ENCODE measurements at regions not wholly inside any gene's neighbourhood (a gene's known extent, or its start where the extent isn't known, plus 50 kb on each side); places are given as distances from the start of the nearest gene placed in this dataset.

DNA sequence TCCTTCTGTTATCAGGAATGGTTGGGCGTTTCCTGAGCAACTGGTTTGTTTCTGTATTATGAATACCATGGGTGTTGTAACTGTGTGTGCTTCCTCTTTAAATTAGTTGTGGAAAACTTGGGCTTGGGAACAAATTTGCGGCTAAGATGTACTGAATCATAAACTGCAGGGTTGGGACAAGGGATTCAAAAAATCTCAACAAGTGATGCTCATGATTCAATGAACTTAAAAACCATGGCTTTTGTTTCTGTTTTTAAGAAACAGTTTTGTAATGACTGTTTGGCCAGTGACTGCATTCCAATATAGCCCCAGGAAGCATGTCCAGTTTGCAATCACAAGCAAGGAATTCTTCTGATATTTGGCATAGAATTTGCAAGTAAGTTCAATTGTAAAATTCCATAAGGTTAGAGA, 657.5 kb upstream of the WWC1 start:
- Histone ChIP-seq H4K20me1 (ENCODE audit: insufficient read depth, low read length) (no peaks in the 10 kb centered on the region), H3K4me1 (ENCODE audit: control insufficient read depth in 1 of 2, insufficient read depth in 2 of 2, low read length in 2 of 2) (no peaks in the 10 kb centered on the region), H3K4me2 (replicated peaks; ENCODE audit: extremely low read depth, low read length, poor library complexity, severe bottlenecking) (no peak overlapping the region), H3K36me3 (replicated peaks in 1 of 2; ENCODE audit: control insufficient read depth in 1 of 2, insufficient read depth in 2 of 2, low read length in 2 of 2) (no peaks in the 10 kb centered on the region), H3K79me2 (ENCODE audit: insufficient read depth, low read length) (no peaks in the 10 kb centered on the region), H3K9me3 (replicated peaks in 1 of 2; ENCODE audit: control insufficient read depth in 1 of 2, insufficient read depth in 1 of 2, low read length in 2 of 2) (no peaks in the 10 kb centered on the region), H3K4me3 (replicated peaks in 1 of 3; ENCODE audit: low read depth in 2 of 3, low read length in 3 of 3) (no peak overlapping the region), H3K9ac (ENCODE audit: insufficient read depth, low read length, poor library complexity, severe bottlenecking) (no peak overlapping the region), H3K27ac (ENCODE audit: low read depth in 1 of 2, low read length in 2 of 2) (no peak overlapping the region), H2AFZ (ENCODE audit: insufficient read depth, low read depth, low read length, poor library complexity, severe bottlenecking) (no peak overlapping the region), H3K27me3 (ENCODE audit: control insufficient read depth in 2 of 2, insufficient read depth in 2 of 2, low read length in 2 of 2) (no peaks in the 10 kb centered on the region)
- TF ChIP-seq, protein P1, sequence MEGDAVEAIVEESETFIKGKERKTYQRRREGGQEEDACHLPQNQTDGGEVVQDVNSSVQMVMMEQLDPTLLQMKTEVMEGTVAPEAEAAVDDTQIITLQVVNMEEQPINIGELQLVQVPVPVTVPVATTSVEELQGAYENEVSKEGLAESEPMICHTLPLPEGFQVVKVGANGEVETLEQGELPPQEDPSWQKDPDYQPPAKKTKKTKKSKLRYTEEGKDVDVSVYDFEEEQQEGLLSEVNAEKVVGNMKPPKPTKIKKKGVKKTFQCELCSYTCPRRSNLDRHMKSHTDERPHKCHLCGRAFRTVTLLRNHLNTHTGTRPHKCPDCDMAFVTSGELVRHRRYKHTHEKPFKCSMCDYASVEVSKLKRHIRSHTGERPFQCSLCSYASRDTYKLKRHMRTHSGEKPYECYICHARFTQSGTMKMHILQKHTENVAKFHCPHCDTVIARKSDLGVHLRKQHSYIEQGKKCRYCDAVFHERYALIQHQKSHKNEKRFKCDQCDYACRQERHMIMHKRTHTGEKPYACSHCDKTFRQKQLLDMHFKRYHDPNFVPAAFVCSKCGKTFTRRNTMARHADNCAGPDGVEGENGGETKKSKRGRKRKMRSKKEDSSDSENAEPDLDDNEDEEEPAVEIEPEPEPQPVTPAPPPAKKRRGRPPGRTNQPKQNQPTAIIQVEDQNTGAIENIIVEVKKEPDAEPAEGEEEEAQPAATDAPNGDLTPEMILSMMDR (IDR thresholded peaks at IDR 0.05), result no peak
- H3K9me3 Mint-ChIP-seq, result peaks cover 0 to 5% (median 1%) of the 10 kb centered on the region in 7 donors
- H3K4me3 Mint-ChIP-seq, result no peak overlapping the region
- DNase-seq, result no peak
- intact Hi-C loops (cut with micrococcal nuclease), result no loop called here
- H3K4me1 Mint-ChIP-seq, result no peaks in the 10 kb centered on the region
- peaks cover 0 to 2% (median 1%) of the 10 kb centered on the region in 3 donors for H3K27me3 Mint-ChIP-seq (ENCODE audit: low read depth in 3 of 3)
- no peaks in the 10 kb centered on the region for H3K36me3 Mint-ChIP-seq
- WGBS (ENCODE audit: insufficient coverage), result 38% methylated on average over 2 of the region's 2 CpGs
- no peak overlapping the region for H3K27ac Mint-ChIP-seq

DNA sequence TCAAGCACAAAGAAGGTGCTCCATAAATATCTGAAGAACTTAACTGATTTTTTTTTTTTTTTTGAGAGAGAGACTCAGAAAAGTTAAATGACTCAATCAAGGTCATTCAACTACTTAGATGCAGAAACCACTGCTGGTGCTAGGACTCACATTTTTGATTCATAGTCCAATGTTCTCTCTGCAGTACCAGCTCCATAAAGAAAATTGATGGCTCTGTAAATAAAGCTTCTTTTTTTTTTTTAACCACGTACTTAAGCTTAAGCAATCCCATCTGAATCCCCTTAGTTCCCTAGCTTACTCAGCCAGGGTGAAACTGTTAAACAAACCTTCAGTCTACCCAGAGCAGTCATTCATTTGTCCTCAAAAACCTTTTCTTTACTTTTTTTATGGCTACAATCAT, 657.0 kb upstream of the WWC1 start:
- H3K4me3 Mint-ChIP-seq, result no peak overlapping the region
- Histone ChIP-seq H2AFZ (ENCODE audit: insufficient read depth, low read depth, low read length, poor library complexity, severe bottlenecking) (no peak overlapping the region), H3K4me3 (replicated peaks in 1 of 3; ENCODE audit: low read depth in 2 of 3, low read length in 3 of 3) (no peak overlapping the region), H3K36me3 (replicated peaks in 1 of 2; ENCODE audit: control insufficient read depth in 1 of 2, insufficient read depth in 2 of 2, low read length in 2 of 2) (no peaks in the 10 kb centered on the region), H3K27ac (ENCODE audit: low read depth in 1 of 2, low read length in 2 of 2) (no peak overlapping the region), H3K79me2 (ENCODE audit: insufficient read depth, low read length) (no peaks in the 10 kb centered on the region), H3K9ac (ENCODE audit: insufficient read depth, low read length, poor library complexity, severe bottlenecking) (no peak overlapping the region), H3K4me1 (ENCODE audit: control insufficient read depth in 1 of 2, insufficient read depth in 2 of 2, low read length in 2 of 2) (no peaks in the 10 kb centered on the region), H3K27me3 (ENCODE audit: control insufficient read depth in 2 of 2, insufficient read depth in 2 of 2, low read length in 2 of 2) (no peaks in the 10 kb centered on the region), H4K20me1 (ENCODE audit: insufficient read depth, low read length) (no peaks in the 10 kb centered on the region), H3K4me2 (replicated peaks; ENCODE audit: extremely low read depth, low read length, poor library complexity, severe bottlenecking) (no peak overlapping the region), H3K9me3 (replicated peaks in 1 of 2; ENCODE audit: control insufficient read depth in 1 of 2, insufficient read depth in 1 of 2, low read length in 2 of 2) (no peaks in the 10 kb centered on the region)
- H3K9me3 Mint-ChIP-seq, result peaks cover 0 to 5% (median 1%) of the 10 kb centered on the region in 7 donors
- H3K4me1 Mint-ChIP-seq, result no peaks in the 10 kb centered on the region
- H3K27ac Mint-ChIP-seq, result no peak overlapping the region
- H3K27me3 Mint-ChIP-seq (ENCODE audit: low read depth in 3 of 3), result peaks cover 0 to 2% (median 1%) of the 10 kb centered on the region in 3 donors
- intact Hi-C loops (cut with micrococcal nuclease), result no loop called here
- TF ChIP-seq, protein P1 (IDR thresholded peaks at IDR 0.05), result no peak
- no CpG with 5 or more reads among the region's 1 CpG for WGBS (ENCODE audit: insufficient coverage)
- no peak for DNase-seq
- H3K36me3 Mint-ChIP-seq, result no peaks in the 10 kb centered on the region

All from CD14-positive monocyte (primary cell).